Transverse colon (tissue), 4 donors: ENCODE measurements at regions not wholly inside any gene's neighbourhood (a gene's known extent, or its start where the extent isn't known, plus 50 kb on each side); places are given as distances from the start of the nearest gene placed in this dataset.

ENCODE experiments used
- DNase-seq: peaks from one replicate; pipeline ENCODE4 v3.0.0-alpha.2; 2019
- H3K27ac ChIP-seq, 4 donors: fragments of 200-600 bp; sonication (generic); 2 replicates each; pipeline ENCODE4 v1.5.1; 2016 to 2018; ENCODE audit warnings: inconsistent platforms in 4 of 4
- H3K27me3 ChIP-seq: fragments of 200-600 bp; sonication (generic); 2 replicates; pipeline ENCODE4 v1.5.1; 2017; ENCODE audit warnings: inconsistent platforms
- H3K36me3 ChIP-seq, 4 donors: fragments of 200-600 bp; sonication (generic); 2 replicates each; pipeline ENCODE4 v1.5.1; 2017 to 2019; ENCODE audit warnings: inconsistent platforms in 4 of 4
- H3K4me1 ChIP-seq, 4 donors: fragments of 200-600 bp; sonication (generic); 2 replicates each; pipeline ENCODE4 v1.5.1; 2017 to 2020; ENCODE audit warnings: inconsistent platforms in 4 of 4
- H3K4me3 ChIP-seq, 4 donors: fragments of 200-600 bp; sonication (generic); 1 replicate in 1 of 4; 2 replicates in 3 of 4; pipeline versions ENCODE4 v1.5.1 to v1.6.1; 2017 to 2019; ENCODE audit warnings: inconsistent platforms in 4 of 4
- H3K9me3 ChIP-seq, 2 donors: fragments of 200-600 bp; sonication (generic); 2 replicates each; pipeline ENCODE4 v1.5.1; 2017 to 2019; ENCODE audit warnings: inconsistent platforms in 2 of 2
- EP300 ChIP-seq: sonication (generic); formaldehyde crosslinking; IDR thresholded peaks from one replicate; pipeline ENCODE4 v1.6.1; 2017; ENCODE audit warnings: antibody characterized with exemption, low read depth
- POLR2A ChIP-seq: fragments of 450-650 bp; IDR thresholded peaks from one replicate; pipeline ENCODE4 v1.6.1; 2016; ENCODE audit warnings: antibody characterized with exemption, mild to moderate bottlenecking, moderate library complexity
- POLR2AphosphoS5 ChIP-seq, 3 donors: sonication (generic); formaldehyde crosslinking; IDR thresholded peaks; one replicate each; pipeline ENCODE4 v1.6.1; 2016; ENCODE audit warnings: antibody characterized with exemption in 3 of 3
- WGBS, 2 donors: methylation state at CpG; one replicate each; pipeline ENCODE4 v1.1.5; 2018; ENCODE audit warnings: low coverage in 1 of 2; 5-methylcytosine and 5-hydroxymethylcytosine counted together
- in situ Hi-C, 4 donors: fragments of 200-750 bp; cut with MboI; loops; one replicate each; pipeline versions ENCODE4 v1.15.0 to v1.15.1; 2017; ENCODE audit warnings: low sequenced_read_pairs in 3 of 4, low pct_ligation_motif_present in 1 of 4, low pct_unique_long_range_greater_than_20kb in 1 of 4
- intact Hi-C: fragments of 100-400 bp; cut with DNase I; formaldehyde crosslinking; loops from one replicate; pipeline ENCODE4 v1.15.1; 2023; ENCODE audit warnings: low total_unique reads
- TF ChIP-seq, protein P1 (sequence below), 5 experiments: fragments of 200-600 bp in 3 of 5; fragments of 450-650 bp in 2 of 5; sonication (generic) in 3 of 5; IDR thresholded peaks; 1 replicate in 2 of 5; 2 replicates in 3 of 5; pipeline ENCODE4 v1.5.1; 2016 to 2017; ENCODE audit warnings: antibody characterized with exemption in 5 of 5, inconsistent platforms in 3 of 5, mild to moderate bottlenecking in 2 of 5, moderate library complexity in 1 of 5

DNA sequence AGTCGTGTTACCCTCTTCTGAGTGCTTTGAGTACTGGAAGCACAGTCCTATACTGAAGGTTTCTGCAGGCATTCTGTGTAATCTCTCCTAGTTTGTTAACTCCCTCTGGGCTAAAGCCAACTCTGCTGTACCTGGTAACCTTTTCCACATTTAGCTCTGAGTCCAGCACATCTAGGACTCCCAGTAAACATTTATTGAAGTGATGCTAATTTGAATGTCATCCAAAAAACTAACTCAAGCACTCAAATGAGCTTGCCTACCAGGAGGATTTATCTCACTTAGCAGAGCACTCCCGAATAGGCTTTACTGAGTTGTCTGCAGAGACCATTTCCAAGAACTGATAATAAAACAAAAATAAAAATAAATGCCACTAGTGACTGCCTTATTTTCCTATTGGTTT, 79.5 kb upstream of the NFIB start:
- 67 to 74% methylated on average over 1 to 2 of the region's 2 CpGs for WGBS, 2 donors
- Histone ChIP-seq H3K27ac (no peak overlapping the region), H3K4me3 (no peak overlapping the region), H3K36me3 (no peaks in the 10 kb centered on the region), H3K9me3 (peaks cover 0 to 4% of the 10 kb centered on the region in 2 donors), H3K4me1 (no peaks in the 10 kb centered on the region), H3K27me3 (no peaks in the 10 kb centered on the region)
- DNase-seq: no peak
- TF ChIP-seq POLR2A: no peak
- no peak for TF ChIP-seq EP300
- no peak for TF ChIP-seq POLR2AphosphoS5 (IDR thresholded peaks at IDR 0.05)
- TF ChIP-seq, protein P1, sequence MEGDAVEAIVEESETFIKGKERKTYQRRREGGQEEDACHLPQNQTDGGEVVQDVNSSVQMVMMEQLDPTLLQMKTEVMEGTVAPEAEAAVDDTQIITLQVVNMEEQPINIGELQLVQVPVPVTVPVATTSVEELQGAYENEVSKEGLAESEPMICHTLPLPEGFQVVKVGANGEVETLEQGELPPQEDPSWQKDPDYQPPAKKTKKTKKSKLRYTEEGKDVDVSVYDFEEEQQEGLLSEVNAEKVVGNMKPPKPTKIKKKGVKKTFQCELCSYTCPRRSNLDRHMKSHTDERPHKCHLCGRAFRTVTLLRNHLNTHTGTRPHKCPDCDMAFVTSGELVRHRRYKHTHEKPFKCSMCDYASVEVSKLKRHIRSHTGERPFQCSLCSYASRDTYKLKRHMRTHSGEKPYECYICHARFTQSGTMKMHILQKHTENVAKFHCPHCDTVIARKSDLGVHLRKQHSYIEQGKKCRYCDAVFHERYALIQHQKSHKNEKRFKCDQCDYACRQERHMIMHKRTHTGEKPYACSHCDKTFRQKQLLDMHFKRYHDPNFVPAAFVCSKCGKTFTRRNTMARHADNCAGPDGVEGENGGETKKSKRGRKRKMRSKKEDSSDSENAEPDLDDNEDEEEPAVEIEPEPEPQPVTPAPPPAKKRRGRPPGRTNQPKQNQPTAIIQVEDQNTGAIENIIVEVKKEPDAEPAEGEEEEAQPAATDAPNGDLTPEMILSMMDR (IDR thresholded peaks at IDR 0.05): no peak
- intact Hi-C loops (no loop called here), in situ Hi-C loops (loop anchor here in 1 of 4 donors (25.0 kb wide), 1 partner anchor 956 kb away; no protein-coding TSS in a partner anchor)

DNA sequence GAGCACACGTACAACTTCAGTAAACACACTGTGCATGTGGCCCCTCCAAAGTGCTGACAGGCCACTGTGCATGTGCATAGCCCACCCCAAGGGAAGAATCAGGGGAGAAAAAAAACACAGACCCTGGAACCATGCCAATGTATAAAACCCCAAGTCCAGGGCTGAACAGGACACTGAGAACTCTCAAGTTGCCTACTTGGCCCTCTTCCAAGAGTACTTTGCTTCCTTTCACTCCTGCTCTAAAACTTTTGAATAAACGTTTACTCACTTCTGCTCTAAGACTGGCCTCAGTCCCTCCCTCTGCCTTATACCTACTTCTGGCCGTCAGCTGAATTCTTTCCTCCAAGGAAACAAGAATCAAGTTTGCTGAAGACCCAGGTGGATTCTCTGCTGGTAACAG, 77.7 kb upstream of the NFIB start:
- Histone ChIP-seq H3K4me3 (no peak overlapping the region), H3K4me1 (no peaks in the 10 kb centered on the region), H3K27ac (no peak overlapping the region), H3K27me3 (no peaks in the 10 kb centered on the region), H3K9me3 (peaks cover 0 to 4% of the 10 kb centered on the region in 2 donors), H3K36me3 (no peaks in the 10 kb centered on the region)
- TF ChIP-seq POLR2A (no peak), EP300 (no peak), POLR2AphosphoS5 (IDR thresholded peaks at IDR 0.05) (no peak)
- TF ChIP-seq, protein P1 (IDR thresholded peaks at IDR 0.05): no peak
- 47 to 57% methylated on average over 3 of the region's 3 CpGs for WGBS, 2 donors
- intact Hi-C loops: no loop called here
- in situ Hi-C loops: loop anchor here in 1 of 4 donors (25.0 kb wide), 1 partner anchor 954 kb away; no protein-coding TSS in a partner anchor
- no peak for DNase-seq

DNA sequence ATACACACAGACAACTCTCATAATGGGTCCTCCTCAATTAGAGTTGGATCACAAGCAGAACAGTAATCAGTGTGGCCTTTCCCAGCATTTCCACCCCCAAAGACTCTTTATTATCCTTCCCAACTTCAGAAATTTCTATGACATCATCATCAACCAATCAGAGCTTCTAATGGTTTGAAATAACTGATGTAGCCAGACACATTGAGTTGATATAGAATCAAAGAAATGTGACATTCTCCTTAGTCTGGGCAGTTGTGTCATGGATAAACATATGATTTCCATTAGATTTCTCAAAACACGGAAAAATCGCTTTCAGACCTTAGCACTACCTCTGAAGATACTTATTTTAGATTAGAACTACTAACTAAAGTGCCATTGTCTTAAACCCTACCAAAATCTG, 75.7 kb upstream of the NFIB start:
- intact Hi-C loops: no loop called here
- in situ Hi-C loops: loop anchor here in 1 of 4 donors (25.0 kb wide), 1 partner anchor 952 kb away; no protein-coding TSS in a partner anchor
- H3K27me3 ChIP-seq: no peaks in the 10 kb centered on the region
- no peak overlapping the region for H3K27ac ChIP-seq
- no peak for DNase-seq
- 78 to 92% methylated on average over 2 of the region's 2 CpGs for WGBS, 2 donors
- no peaks in the 10 kb centered on the region for H3K36me3 ChIP-seq
- H3K4me1 ChIP-seq: no peaks in the 10 kb centered on the region
- H3K4me3 ChIP-seq: no peak overlapping the region
- peaks cover 0 to 4% of the 10 kb centered on the region in 2 donors for H3K9me3 ChIP-seq
- TF ChIP-seq POLR2A (no peak), POLR2AphosphoS5 (IDR thresholded peaks at IDR 0.05) (no peak), EP300 (no peak)
- TF ChIP-seq, protein P1 (IDR thresholded peaks at IDR 0.05): no peak

DNA sequence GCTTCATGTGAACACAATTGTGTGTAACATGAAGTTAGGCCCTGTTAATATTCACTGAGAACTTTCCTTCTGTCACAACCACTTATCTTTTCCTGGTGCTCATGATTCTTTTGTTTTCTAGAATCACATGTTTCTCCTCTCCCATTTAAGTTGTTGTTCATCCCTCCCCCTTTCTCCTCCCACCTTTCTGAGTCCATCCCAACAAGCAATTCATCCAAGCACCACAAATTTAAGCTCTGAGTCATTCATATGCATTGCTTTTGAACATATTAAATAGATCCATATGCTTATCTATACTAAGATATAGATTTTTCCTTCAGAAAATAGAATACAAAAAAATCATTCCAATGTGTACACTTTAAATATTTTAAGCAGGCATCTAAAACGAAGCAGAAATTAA, 75.2 kb upstream of the NFIB start:
- no peak for DNase-seq
- no peaks in the 10 kb centered on the region for H3K4me1 ChIP-seq
- no peaks in the 10 kb centered on the region for H3K36me3 ChIP-seq
- TF ChIP-seq POLR2A: no peak
- no peak for TF ChIP-seq POLR2AphosphoS5 (IDR thresholded peaks at IDR 0.05)
- TF ChIP-seq, protein P1 (IDR thresholded peaks at IDR 0.05): no peak
- TF ChIP-seq EP300: no peak
- intact Hi-C loops (no loop called here), in situ Hi-C loops (loop anchor here in 1 of 4 donors (25.0 kb wide), 1 partner anchor 952 kb away; no protein-coding TSS in a partner anchor)
- no peak overlapping the region for H3K4me3 ChIP-seq
- H3K9me3 ChIP-seq: peaks cover 0 to 4% of the 10 kb centered on the region in 2 donors
- H3K27ac ChIP-seq: no peak overlapping the region
- no peaks in the 10 kb centered on the region for H3K27me3 ChIP-seq
- 68 to 82% methylated on average over 1 of the region's 1 CpG for WGBS, 2 donors
